GM12872 (cell line): ENCODE measurements at regions not wholly inside any gene's neighbourhood (a gene's known extent, or its start where the extent isn't known, plus 50 kb on each side); places are given as distances from the start of the nearest gene placed in this dataset.

ENCODE experiments used
- TF ChIP-seq, protein P1 (sequence below): IDR thresholded peaks from 3 replicates; pipeline ENCODE4 v1.5.1; 2011; ENCODE audit warnings: low read depth, mild to moderate bottlenecking, low read length, moderate library complexity; ENCODE audit not compliant: insufficient read depth

DNA sequence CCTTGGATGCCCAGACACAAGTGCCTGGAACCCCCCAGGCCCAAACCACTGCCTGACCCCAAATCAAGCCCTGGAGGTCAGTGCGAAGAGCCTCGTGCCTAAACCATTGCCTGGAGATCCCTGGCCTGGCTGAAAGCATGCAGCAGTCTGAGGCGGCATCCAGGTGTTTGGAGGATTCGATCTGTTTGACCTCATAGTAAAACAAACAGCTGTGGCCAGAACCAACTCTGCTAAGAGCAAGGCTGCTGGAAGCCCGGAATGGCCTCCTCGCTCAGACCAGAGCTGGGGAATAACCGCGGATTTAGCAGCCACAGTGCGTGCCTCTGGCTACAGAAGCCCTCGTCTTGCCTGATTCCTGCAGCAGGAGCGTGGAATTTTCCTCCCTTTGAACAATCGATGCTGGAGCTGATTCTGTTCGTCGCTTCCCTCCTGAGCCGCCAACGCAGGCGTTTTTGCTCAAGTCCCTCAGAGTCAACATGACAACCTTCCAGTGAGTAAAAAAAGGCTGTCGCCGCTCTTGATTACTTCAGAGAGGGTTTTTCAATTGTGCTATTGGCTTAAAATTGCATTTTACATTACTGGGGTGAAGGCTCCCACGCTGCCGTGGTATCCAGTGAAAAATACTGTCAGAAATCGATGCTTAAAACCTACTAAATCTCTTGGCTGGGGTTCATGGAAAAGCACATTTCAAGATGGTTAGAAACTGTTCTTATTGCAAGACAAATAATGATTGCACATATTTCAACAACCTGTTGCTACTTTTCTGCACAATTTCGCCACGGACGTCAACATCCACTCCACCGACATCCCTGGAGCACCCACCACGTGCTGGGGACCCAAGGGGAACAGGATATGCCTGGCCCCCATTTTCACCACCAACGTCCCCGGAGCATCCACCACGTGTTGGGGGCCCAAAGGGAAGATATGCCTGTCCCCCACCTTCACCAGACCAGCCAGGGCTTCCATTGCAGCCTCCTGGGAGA is 190.0 kb downstream of the OLFM1 start:
- TF ChIP-seq, protein P1, sequence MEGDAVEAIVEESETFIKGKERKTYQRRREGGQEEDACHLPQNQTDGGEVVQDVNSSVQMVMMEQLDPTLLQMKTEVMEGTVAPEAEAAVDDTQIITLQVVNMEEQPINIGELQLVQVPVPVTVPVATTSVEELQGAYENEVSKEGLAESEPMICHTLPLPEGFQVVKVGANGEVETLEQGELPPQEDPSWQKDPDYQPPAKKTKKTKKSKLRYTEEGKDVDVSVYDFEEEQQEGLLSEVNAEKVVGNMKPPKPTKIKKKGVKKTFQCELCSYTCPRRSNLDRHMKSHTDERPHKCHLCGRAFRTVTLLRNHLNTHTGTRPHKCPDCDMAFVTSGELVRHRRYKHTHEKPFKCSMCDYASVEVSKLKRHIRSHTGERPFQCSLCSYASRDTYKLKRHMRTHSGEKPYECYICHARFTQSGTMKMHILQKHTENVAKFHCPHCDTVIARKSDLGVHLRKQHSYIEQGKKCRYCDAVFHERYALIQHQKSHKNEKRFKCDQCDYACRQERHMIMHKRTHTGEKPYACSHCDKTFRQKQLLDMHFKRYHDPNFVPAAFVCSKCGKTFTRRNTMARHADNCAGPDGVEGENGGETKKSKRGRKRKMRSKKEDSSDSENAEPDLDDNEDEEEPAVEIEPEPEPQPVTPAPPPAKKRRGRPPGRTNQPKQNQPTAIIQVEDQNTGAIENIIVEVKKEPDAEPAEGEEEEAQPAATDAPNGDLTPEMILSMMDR = no peak

- TF ChIP-seq, protein P1 = no peak
Measured at GRCh38 chr9:135278586-135278985, 191.1 kb downstream of the OLFM1 start.

DNA sequence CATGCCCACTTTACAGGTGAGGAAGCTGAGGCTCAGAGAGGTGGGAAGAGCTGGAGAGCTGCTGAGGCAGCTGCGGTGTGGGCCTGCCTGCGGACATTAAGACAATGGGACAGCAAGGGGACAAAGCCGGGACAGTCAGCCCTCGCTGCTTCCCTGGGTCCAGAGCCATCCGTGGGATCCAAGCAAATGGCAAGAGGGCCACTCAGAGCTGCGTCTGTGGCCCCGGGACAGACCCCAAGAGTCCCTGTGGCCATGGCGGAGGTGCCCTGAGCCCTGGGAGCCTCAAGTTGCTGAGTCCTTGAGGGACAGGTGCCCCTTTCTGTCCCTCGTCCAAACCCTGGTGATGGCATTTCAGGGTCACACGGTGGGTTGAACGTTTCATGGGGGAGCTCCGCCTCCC is 191.9 kb downstream of the OLFM1 start:
- TF ChIP-seq, protein P1 = no peak

DNA sequence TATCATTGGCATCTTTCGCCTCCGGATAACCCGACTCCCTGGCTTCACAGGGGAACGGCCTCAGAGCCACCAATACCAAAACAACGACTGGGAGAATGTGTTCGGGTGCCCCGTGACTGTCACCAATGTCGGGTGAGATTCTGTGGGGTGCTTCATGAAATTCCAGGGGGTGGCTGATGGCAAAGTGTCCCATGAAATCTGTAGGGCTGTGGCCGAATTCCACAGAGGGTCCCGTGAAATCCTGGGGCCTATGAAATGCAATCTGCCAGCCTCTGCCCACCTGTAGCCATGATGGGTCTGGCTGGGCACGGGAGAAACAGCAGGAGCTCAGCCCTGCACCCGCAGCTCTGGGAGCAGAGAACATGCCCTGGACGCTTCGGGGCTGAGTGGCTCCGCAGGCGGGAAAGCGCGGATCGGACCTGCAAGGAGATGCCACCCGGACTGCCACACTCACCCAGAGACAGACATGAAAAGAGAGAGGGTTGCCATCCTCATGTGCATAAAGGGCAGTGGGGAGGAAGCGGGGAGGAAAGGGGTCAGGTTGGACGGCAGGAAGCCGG is 192.4 kb downstream of the OLFM1 start:
- TF ChIP-seq, protein P1 = no peak

GRCh38 chr9:135280666-135281065 is 193.2 kb downstream of the OLFM1 start:
- TF ChIP-seq, protein P1 = no peak

DNA sequence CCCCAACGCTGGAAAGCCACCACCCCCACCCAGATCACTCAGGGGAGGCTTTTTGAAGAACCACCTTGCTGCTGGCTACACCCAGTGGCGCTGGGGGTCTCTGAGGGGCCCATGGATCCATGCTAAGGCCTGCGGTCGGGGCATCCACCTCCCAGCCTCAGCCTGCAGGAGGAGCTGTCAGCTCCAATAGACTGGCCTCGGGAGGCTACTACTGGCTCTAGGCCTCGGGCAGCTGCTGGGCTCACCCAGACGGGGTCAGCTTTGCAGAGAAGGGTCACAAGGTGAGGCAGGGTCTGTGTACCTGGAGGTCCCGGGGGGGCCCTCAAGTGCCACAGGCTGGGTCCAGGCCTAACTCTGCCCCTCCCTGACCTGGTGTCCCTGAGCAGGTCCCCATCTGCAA is 193.7 kb downstream of the OLFM1 start:
- TF ChIP-seq, protein P1 = 0 out of 3 replicates have a peak, but pooled peaks have one; percentile 10
